ENCODE measurements at regions not wholly inside any gene's neighbourhood (a gene's known extent, or its start where the extent isn't known, plus 50 kb on each side); places are given as distances from the start of the nearest gene placed in this dataset.

DNA sequence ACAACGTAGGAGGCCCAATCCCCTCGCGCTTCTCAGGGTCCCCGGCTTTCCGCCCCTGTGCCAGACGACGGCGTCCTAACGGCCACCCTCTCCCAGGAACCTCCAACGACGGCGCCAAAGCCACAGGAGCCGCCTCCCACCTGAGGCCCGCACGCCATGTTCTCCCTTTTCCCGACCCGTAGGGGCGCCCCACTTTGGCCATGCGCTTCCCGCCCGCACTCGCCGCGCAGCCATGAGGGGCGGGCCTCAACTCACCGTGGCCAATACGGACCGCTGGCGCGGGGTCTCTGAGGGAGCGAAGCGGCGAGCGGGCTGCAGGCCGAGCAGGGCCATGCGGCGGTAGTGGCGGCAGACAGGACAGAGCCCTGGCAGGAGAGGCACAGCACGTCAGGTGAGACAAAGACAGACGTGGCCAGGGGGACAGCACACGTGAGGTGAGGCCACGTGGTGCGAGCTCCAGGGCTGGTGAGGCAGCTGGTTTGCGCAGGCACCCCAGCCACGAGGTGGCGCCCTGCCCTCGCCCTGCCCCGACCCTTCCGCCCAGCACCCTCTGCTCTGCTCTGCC, 1005.5 kb upstream of the PTPRD start:
- ChIA-PET POLR2A (no interaction called here), CTCF (no interaction called here)
- no peak for FAIRE-seq
- no peak overlapping the region for H3K4me2 ChIP-seq
- no peak overlapping the region for H3K27ac ChIP-seq
- no peak overlapping the region for H3K4me3 ChIP-seq
- WGBS (ENCODE audit: missing lambda C conversion rate): 62% methylated on average over 45 of the region's 49 CpGs
- H3K9me3 ChIP-seq: no peaks in the 10 kb centered on the region
- H3K4me1 ChIP-seq: no peaks in the 10 kb centered on the region
- no peak for ATAC-seq
- TF ChIP-seq FOSL2 (IDR thresholded peaks at IDR 0.05) (no peak), FOSL2 (CRISPR knock-in tag; IDR thresholded peaks at IDR 0.05) (no peak), NR3C1 (IDR thresholded peaks at IDR 0.05) (no peak), POLR2AphosphoS2 (conservative IDR thresholded peaks at IDR 0.05; ENCODE audit: low read length) (no peak), HOXB13 (CRISPR knock-in tag; IDR thresholded peaks at IDR 0.05; ENCODE audit: low read depth) (no peak), RAD21 (conservative IDR thresholded peaks at IDR 0.05 in 1 of 2, IDR thresholded peaks at IDR 0.05 in 1 of 2) (no peak), CHD4 (IDR thresholded peaks at IDR 0.05; ENCODE audit: borderline replicate concordance) (no peak), ZFP36 (IDR thresholded peaks at IDR 0.05; ENCODE audit: borderline replicate concordance, partially characterized antibody) (no peak), KDM1A (IDR thresholded peaks at IDR 0.05; ENCODE audit: low read depth) (no peak), EHF (CRISPR knock-in tag; IDR thresholded peaks at IDR 0.05) (no peak), JUNB (IDR thresholded peaks at IDR 0.05) (no peak), RFX5 (IDR thresholded peaks at IDR 0.05) (no peak), SMC3 (IDR thresholded peaks at IDR 0.05) (no peak), ESRRA (IDR thresholded peaks at IDR 0.05; ENCODE audit: borderline replicate concordance, low read length) (no peak)
- TF ChIP-seq, protein P1, sequence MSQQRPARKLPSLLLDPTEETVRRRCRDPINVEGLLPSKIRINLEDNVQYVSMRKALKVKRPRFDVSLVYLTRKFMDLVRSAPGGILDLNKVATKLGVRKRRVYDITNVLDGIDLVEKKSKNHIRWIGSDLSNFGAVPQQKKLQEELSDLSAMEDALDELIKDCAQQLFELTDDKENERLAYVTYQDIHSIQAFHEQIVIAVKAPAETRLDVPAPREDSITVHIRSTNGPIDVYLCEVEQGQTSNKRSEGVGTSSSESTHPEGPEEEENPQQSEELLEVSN (IDR thresholded peaks at IDR 0.05; ENCODE audit: borderline replicate concordance, low read depth): no peak
- TF ChIP-seq, protein P2, sequence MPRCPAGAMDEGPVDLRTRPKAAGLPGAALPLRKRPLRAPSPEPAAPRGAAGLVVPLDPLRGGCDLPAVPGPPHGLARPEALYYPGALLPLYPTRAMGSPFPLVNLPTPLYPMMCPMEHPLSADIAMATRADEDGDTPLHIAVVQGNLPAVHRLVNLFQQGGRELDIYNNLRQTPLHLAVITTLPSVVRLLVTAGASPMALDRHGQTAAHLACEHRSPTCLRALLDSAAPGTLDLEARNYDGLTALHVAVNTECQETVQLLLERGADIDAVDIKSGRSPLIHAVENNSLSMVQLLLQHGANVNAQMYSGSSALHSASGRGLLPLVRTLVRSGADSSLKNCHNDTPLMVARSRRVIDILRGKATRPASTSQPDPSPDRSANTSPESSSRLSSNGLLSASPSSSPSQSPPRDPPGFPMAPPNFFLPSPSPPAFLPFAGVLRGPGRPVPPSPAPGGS (IDR thresholded peaks at IDR 0.05): no peak
- TF ChIP-seq, protein P3, sequence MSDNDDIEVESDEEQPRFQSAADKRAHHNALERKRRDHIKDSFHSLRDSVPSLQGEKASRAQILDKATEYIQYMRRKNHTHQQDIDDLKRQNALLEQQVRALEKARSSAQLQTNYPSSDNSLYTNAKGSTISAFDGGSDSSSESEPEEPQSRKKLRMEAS (IDR thresholded peaks at IDR 0.05): no peak
- TF ChIP-seq, protein P4, sequence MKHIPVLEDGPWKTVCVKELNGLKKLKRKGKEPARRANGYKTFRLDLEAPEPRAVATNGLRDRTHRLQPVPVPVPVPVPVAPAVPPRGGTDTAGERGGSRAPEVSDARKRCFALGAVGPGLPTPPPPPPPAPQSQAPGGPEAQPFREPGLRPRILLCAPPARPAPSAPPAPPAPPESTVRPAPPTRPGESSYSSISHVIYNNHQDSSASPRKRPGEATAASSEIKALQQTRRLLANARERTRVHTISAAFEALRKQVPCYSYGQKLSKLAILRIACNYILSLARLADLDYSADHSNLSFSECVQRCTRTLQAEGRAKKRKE (CRISPR knock-in tag; IDR thresholded peaks at IDR 0.05; ENCODE audit: low read depth): no peak
- TF ChIP-seq, protein P5, sequence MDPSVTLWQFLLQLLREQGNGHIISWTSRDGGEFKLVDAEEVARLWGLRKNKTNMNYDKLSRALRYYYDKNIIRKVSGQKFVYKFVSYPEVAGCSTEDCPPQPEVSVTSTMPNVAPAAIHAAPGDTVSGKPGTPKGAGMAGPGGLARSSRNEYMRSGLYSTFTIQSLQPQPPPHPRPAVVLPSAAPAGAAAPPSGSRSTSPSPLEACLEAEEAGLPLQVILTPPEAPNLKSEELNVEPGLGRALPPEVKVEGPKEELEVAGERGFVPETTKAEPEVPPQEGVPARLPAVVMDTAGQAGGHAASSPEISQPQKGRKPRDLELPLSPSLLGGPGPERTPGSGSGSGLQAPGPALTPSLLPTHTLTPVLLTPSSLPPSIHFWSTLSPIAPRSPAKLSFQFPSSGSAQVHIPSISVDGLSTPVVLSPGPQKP (IDR thresholded peaks at IDR 0.05; ENCODE audit: low read depth, low read length): no peak
- TF ChIP-seq, protein P6, sequence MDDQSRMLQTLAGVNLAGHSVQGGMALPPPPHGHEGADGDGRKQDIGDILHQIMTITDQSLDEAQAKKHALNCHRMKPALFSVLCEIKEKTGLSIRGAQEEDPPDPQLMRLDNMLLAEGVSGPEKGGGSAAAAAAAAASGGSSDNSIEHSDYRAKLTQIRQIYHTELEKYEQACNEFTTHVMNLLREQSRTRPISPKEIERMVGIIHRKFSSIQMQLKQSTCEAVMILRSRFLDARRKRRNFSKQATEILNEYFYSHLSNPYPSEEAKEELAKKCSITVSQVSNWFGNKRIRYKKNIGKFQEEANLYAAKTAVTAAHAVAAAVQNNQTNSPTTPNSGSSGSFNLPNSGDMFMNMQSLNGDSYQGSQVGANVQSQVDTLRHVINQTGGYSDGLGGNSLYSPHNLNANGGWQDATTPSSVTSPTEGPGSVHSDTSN (IDR thresholded peaks at IDR 0.05): no peak
- no peak for DNase-seq (ENCODE audit: low read depth in 1 of 2, low spot score in 1 of 2)

DNA sequence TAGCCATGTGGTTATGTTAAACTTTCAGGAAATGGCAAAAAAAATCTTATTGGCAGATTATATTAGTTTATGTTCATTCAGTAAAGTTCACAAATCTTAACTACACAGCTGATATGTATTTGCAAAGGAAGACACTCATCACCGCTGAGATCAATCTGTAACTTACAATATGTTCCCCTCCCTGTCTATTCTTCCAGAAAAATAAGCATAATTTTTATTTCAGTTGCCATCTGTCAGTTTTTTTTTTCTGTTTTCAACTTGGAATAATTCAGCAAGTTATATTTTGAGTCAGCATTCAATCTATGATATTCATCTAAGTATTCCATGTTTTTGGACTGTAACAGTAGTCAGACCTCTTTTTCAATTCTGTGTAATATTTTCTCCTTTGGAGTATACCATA, 1019.9 kb upstream of the PTPRD start:
- ChIA-PET CTCF (no interaction called here), POLR2A (no interaction called here)
- Histone ChIP-seq H3K9me3 (peaks cover 4% of the 10 kb centered on the region; the same call in 1 of the 3 replicates), H3K4me1 (no peaks in the 10 kb centered on the region), H3K4me2 (no peak overlapping the region), H3K27ac (no peak overlapping the region), H3K4me3 (no peak overlapping the region)
- DNase-seq (ENCODE audit: low read depth in 1 of 2, low spot score in 1 of 2): no peak
- no peak for FAIRE-seq
- 36% methylated on average over 1 of the region's 1 CpG for WGBS (ENCODE audit: missing lambda C conversion rate)
- TF ChIP-seq FOSB (CRISPR knock-in tag; IDR thresholded peaks at IDR 0.05): no peak
- TF ChIP-seq NPAS2 (CRISPR knock-in tag; IDR thresholded peaks at IDR 0.05; ENCODE audit: borderline replicate concordance): no peak
- no peak for TF ChIP-seq KDM1A (IDR thresholded peaks at IDR 0.05; ENCODE audit: low read depth)
- no peak for TF ChIP-seq RARB (CRISPR knock-in tag; IDR thresholded peaks at IDR 0.05)
- TF ChIP-seq, protein P2 (IDR thresholded peaks at IDR 0.05): no peak
- no peak for TF ChIP-seq CBX8 (IDR thresholded peaks at IDR 0.05)
- TF ChIP-seq CEBPB (IDR thresholded peaks at IDR 0.05): no peak
- no peak for TF ChIP-seq JUN (IDR thresholded peaks at IDR 0.05)
- no peak for TF ChIP-seq HOXB13 (CRISPR knock-in tag; IDR thresholded peaks at IDR 0.05; ENCODE audit: low read depth)
- TF ChIP-seq, protein P5 (IDR thresholded peaks at IDR 0.05; ENCODE audit: low read depth, low read length): no peak
- no peak for TF ChIP-seq NR3C1 (IDR thresholded peaks at IDR 0.05)
- TF ChIP-seq POLR2AphosphoS2 (conservative IDR thresholded peaks at IDR 0.05; ENCODE audit: low read length): no peak
- no peak for ATAC-seq

Data from A549 (cell line).